GM23338 (cell line): ENCODE measurements at regions not wholly inside any gene's neighbourhood (a gene's known extent, or its start where the extent isn't known, plus 50 kb on each side); places are given as distances from the start of the nearest gene placed in this dataset.

Source experiments
- ATAC-seq: fragments of 200-7000 bp; cut with Tn5 transposase; 3 replicates; pipeline ENCODE4 v1.9.1; 2020
- DNase-seq: peaks from one replicate; pipeline ENCODE4 v3.0.0-alpha.2; 2015; ENCODE audit warnings: low spot score
- H2AFZ ChIP-seq: fragments of 200-600 bp; sonication (generic); 2 replicates; pipeline ENCODE4 v1.8.0; 2016; ENCODE audit warnings: antibody characterized with exemption, mild to moderate bottlenecking, moderate library complexity
- H3F3A ChIP-seq: fragments of 200-600 bp; sonication (generic); replicated peaks from 2 replicates; pipeline ENCODE4 v1.8.0; 2017; ENCODE audit warnings: antibody characterized with exemption, mixed run types, low read depth
- H3K27ac ChIP-seq: fragments of 200-600 bp; sonication (generic); 2 replicates; pipeline ENCODE4 v1.6.1; 2016; ENCODE audit warnings: low read depth
- H3K27me3 ChIP-seq: fragments of 200-600 bp; sonication (generic); 2 replicates; pipeline ENCODE4 v1.8.0; 2016; ENCODE audit warnings: mild to moderate bottlenecking, mixed run types, moderate library complexity; ENCODE audit not compliant: insufficient read depth
- H3K36me3 ChIP-seq: fragments of 200-600 bp; sonication (generic); 2 replicates; pipeline ENCODE4 v1.8.0; 2016; ENCODE audit warnings: mild to moderate bottlenecking; ENCODE audit not compliant: insufficient read depth
- H3K4me1 ChIP-seq: fragments of 200-600 bp; sonication (generic); 2 replicates; pipeline ENCODE4 v1.8.0; 2016; ENCODE audit warnings: mild to moderate bottlenecking, moderate library complexity; ENCODE audit not compliant: insufficient read depth
- H3K4me2 ChIP-seq: fragments of 200-600 bp; sonication (generic); 2 replicates; pipeline ENCODE4 v1.7.1; 2017; ENCODE audit warnings: mixed run types
- H3K4me3 ChIP-seq: fragments of 200-600 bp; sonication (generic); 2 replicates; pipeline ENCODE4 v1.6.1; 2016; ENCODE audit warnings: mixed run types
- H3K79me2 ChIP-seq: fragments of 200-600 bp; sonication (generic); replicated peaks from 2 replicates; pipeline ENCODE4 v1.8.0; 2017; ENCODE audit warnings: mild to moderate bottlenecking; ENCODE audit not compliant: insufficient read depth
- H3K9me2 ChIP-seq: fragments of 200-600 bp; sonication (generic); 2 replicates; pipeline ENCODE4 v1.8.0; 2017; ENCODE audit not compliant: insufficient read depth
- H4K20me1 ChIP-seq: fragments of 200-600 bp; sonication (generic); replicated peaks from 2 replicates; pipeline ENCODE4 v1.8.0; 2017; ENCODE audit warnings: mild to moderate bottlenecking; ENCODE audit not compliant: insufficient read depth
- H3K27ac Mint-ChIP-seq: 2 replicates; pipeline ENCODE4 v1.8.0; 2020; ENCODE audit warnings: inconsistent platforms, mild to moderate bottlenecking, moderate library complexity, mixed read lengths
- H3K27me3 Mint-ChIP-seq: 3 replicates; pipeline ENCODE4 v1.8.0; 2022; ENCODE audit warnings: low read depth, mild to moderate bottlenecking, moderate library complexity, mixed read lengths, inconsistent platforms; ENCODE audit not compliant: insufficient read depth, poor library complexity
- H3K36me3 Mint-ChIP-seq: 3 replicates; pipeline ENCODE4 v1.8.0; 2021; ENCODE audit warnings: low read depth, mild to moderate bottlenecking, inconsistent platforms, moderate library complexity, mixed read lengths
- H3K4me1 Mint-ChIP-seq: 3 replicates; pipeline ENCODE4 v1.8.0; 2020; ENCODE audit warnings: mild to moderate bottlenecking, inconsistent platforms, mixed read lengths
- H3K4me3 Mint-ChIP-seq: 3 replicates; pipeline ENCODE4 v1.8.0; 2021; ENCODE audit warnings: moderate library complexity, mild to moderate bottlenecking, inconsistent platforms, mixed read lengths
- H3K9me3 Mint-ChIP-seq: 3 replicates; pipeline ENCODE4 v1.8.0; 2020; ENCODE audit warnings: moderate library complexity, mild to moderate bottlenecking, inconsistent platforms, mixed read lengths
- CREB1 ChIP-seq: fragments of 250-450 bp; sonication (Bioruptor Pico); IDR thresholded peaks from 2 replicates; pipeline ENCODE4 v1.5.0; 2020; ENCODE audit warnings: low read depth, mild to moderate bottlenecking, moderate library complexity
- ETS1 ChIP-seq: IDR thresholded peaks from 2 replicates; pipeline ENCODE4 v1.6.1; 2016; ENCODE audit warnings: antibody characterized with exemption
- EZH2 ChIP-seq: fragments of 200-600 bp; sonication (generic); IDR thresholded peaks from one replicate; pipeline ENCODE4 v1.8.0; 2017; ENCODE audit warnings: antibody characterized with exemption, mild to moderate bottlenecking, low read depth; ENCODE audit not compliant: unreplicated experiment
- EZH2phosphoT487 ChIP-seq: fragments of 200-600 bp; sonication (generic); IDR thresholded peaks from one replicate; pipeline ENCODE4 v1.8.1; 2018; ENCODE audit warnings: antibody characterized with exemption; ENCODE audit not compliant: unreplicated experiment
- JUNB ChIP-seq: IDR thresholded peaks from one replicate; pipeline ENCODE4 v1.6.1; 2016; ENCODE audit warnings: antibody characterized with exemption; ENCODE audit not compliant: unreplicated experiment
- NANOG ChIP-seq: IDR thresholded peaks from 2 replicates; pipeline ENCODE4 v1.6.1; 2016; ENCODE audit warnings: antibody characterized with exemption, borderline replicate concordance
- POLR2AphosphoS5 ChIP-seq: IDR thresholded peaks from 2 replicates; pipeline ENCODE4 v1.6.1; 2016; ENCODE audit warnings: antibody characterized with exemption, low read depth
- STAT1 ChIP-seq: IDR thresholded peaks from one replicate; pipeline ENCODE4 v1.6.1; 2016; ENCODE audit warnings: antibody characterized with exemption; ENCODE audit not compliant: unreplicated experiment
- ZNF114 ChIP-seq: fragments of 250-450 bp; sonication (Bioruptor Pico); IDR thresholded peaks from 2 replicates; pipeline ENCODE4 v1.5.0; 2020; ENCODE audit warnings: mild to moderate bottlenecking, moderate library complexity
- ZNF331 ChIP-seq: fragments of 250-450 bp; sonication (Bioruptor Pico); IDR thresholded peaks from 2 replicates; pipeline ENCODE4 v1.5.0; 2020; ENCODE audit warnings: low read depth, mild to moderate bottlenecking, moderate library complexity
- TF ChIP-seq, protein P1 (sequence below): fragments of 250-450 bp; sonication (Bioruptor Pico); IDR thresholded peaks from 2 replicates; pipeline ENCODE4 v1.5.0; 2020; ENCODE audit warnings: mild to moderate bottlenecking, moderate library complexity
- TF ChIP-seq, protein P2 (sequence below): IDR thresholded peaks from one replicate; pipeline ENCODE4 v1.6.1; 2018; ENCODE audit warnings: antibody characterized with exemption; ENCODE audit not compliant: unreplicated experiment
- TF ChIP-seq, protein P3 (sequence below), 2 experiments: fragments of 200-600 bp in 1 of 2; sonication (generic) in 1 of 2; conservative IDR thresholded peaks; 2 replicates each; pipeline versions ENCODE4 v1.5.1 to v1.6.1; 2016 to 2017; ENCODE audit warnings: antibody characterized with exemption in 2 of 2, low read depth in 2 of 2, mild to moderate bottlenecking in 2 of 2, moderate library complexity in 1 of 2

DNA sequence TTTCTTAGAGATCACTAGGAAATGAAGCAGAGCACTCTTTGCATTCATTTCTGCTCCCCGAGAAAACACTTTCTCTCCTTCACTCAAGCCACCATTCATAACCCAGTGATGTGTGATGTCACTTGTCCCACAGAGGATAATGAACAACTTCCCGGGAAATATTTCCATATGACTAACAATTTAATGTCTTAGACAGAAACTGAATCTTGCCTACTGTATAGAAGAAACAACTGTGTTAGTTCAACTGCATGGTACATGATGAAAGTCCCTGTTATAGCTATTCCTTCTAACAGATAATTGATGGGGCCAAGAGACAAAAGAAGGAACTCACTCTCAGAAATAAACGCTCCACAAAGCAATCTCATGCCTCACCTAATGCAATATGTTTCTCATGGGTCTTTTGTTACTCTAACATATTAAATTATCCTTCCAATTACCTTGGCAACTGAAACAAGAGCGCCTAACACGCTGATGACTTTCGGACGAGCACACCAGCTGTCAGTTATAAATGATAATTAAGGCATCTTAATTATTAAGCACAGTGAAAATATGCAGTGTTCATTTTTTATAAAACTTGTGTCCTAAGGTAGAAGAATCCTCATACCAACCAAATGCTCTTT lies 113.7 kb upstream of the TLR3 start:
- no peak overlapping the region for H3K27ac Mint-ChIP-seq
- H3K9me2 ChIP-seq, result no peaks in the 10 kb centered on the region; the same call in 1 of the 2 replicates

More for the DNA sequence above, 113.7 kb upstream of the TLR3 start:
- no peaks in the 10 kb centered on the region for H3F3A ChIP-seq
- H3K27ac ChIP-seq, result no peak overlapping the region
- peaks cover 12% of the 10 kb centered on the region for H3K4me1 ChIP-seq
- no peak overlapping the region for H3K4me3 Mint-ChIP-seq
- peak overlapping the region; percentile 31; the same call in 1 of the 2 replicates for H3K4me2 ChIP-seq
- peak overlapping the region; percentile 29; the same call in 1 of the 2 replicates for H2AFZ ChIP-seq
- no peaks in the 10 kb centered on the region for H3K79me2 ChIP-seq
- no peaks in the 10 kb centered on the region for H3K27me3 ChIP-seq
- H3K27me3 Mint-ChIP-seq, result no peaks in the 10 kb centered on the region
- H4K20me1 ChIP-seq, result no peaks in the 10 kb centered on the region
- peaks cover 5% of the 10 kb centered on the region; the same call in 2 of the 3 replicates for H3K9me3 Mint-ChIP-seq
- DNase-seq (no peak), ATAC-seq (no peak)
- 0 out of 3 replicates have a peak, but pooled peaks cover 5% of the 10 kb centered on the region for H3K36me3 Mint-ChIP-seq
- no peak overlapping the region for H3K4me3 ChIP-seq
- TF ChIP-seq STAT1 (no peak), JUNB (no peak), POLR2AphosphoS5 (no peak), EZH2phosphoT487 (no peak), ETS1 (no peak), NANOG (no peak), EZH2 (no peak), CREB1 (no peak), ZNF331 (no peak), ZNF114 (CRISPR knock-in tag) (no peak)
- TF ChIP-seq, protein P1, sequence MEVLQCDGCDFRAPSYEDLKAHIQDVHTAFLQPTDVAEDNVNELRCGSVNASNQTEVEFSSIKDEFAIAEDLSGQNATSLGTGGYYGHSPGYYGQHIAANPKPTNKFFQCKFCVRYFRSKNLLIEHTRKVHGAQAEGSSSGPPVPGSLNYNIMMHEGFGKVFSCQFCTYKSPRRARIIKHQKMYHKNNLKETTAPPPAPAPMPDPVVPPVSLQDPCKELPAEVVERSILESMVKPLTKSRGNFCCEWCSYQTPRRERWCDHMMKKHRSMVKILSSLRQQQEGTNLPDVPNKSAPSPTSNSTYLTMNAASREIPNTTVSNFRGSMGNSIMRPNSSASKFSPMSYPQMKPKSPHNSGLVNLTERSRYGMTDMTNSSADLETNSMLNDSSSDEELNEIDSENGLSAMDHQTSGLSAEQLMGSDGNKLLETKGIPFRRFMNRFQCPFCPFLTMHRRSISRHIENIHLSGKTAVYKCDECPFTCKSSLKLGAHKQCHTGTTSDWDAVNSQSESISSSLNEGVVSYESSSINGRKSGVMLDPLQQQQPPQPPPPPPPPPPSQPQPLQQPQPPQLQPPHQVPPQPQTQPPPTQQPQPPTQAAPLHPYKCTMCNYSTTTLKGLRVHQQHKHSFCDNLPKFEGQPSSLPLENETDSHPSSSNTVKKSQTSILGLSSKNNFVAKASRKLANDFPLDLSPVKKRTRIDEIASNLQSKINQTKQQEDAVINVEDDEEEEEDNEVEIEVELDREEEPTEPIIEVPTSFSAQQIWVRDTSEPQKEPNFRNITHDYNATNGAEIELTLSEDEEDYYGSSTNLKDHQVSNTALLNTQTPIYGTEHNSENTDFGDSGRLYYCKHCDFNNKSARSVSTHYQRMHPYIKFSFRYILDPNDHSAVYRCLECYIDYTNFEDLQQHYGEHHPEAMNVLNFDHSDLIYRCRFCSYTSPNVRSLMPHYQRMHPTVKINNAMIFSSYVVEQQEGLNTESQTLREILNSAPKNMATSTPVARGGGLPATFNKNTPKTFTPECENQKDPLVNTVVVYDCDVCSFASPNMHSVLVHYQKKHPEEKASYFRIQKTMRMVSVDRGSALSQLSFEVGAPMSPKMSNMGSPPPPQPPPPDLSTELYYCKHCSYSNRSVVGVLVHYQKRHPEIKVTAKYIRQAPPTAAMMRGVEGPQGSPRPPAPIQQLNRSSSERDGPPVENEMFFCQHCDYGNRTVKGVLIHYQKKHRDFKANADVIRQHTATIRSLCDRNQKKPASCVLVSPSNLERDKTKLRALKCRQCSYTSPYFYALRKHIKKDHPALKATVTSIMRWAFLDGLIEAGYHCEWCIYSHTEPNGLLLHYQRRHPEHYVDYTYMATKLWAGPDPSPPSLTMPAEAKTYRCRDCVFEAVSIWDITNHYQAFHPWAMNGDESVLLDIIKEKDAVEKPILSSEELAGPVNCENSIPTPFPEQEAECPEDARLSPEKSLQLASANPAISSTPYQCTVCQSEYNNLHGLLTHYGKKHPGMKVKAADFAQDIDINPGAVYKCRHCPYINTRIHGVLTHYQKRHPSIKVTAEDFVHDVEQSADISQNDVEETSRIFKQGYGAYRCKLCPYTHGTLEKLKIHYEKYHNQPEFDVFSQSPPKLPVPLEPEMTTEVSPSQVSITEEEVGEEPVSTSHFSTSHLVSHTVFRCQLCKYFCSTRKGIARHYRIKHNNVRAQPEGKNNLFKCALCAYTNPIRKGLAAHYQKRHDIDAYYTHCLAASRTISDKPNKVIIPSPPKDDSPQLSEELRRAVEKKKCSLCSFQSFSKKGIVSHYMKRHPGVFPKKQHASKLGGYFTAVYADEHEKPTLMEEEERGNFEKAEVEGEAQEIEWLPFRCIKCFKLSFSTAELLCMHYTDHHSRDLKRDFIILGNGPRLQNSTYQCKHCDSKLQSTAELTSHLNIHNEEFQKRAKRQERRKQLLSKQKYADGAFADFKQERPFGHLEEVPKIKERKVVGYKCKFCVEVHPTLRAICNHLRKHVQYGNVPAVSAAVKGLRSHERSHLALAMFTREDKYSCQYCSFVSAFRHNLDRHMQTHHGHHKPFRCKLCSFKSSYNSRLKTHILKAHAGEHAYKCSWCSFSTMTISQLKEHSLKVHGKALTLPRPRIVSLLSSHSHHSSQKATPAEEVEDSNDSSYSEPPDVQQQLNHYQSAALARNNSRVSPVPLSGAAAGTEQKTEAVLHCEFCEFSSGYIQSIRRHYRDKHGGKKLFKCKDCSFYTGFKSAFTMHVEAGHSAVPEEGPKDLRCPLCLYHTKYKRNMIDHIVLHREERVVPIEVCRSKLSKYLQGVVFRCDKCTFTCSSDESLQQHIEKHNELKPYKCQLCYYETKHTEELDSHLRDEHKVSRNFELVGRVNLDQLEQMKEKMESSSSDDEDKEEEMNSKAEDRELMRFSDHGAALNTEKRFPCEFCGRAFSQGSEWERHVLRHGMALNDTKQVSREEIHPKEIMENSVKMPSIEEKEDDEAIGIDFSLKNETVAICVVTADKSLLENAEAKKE (CRISPR knock-in tag), result no peak
- TF ChIP-seq, protein P2, sequence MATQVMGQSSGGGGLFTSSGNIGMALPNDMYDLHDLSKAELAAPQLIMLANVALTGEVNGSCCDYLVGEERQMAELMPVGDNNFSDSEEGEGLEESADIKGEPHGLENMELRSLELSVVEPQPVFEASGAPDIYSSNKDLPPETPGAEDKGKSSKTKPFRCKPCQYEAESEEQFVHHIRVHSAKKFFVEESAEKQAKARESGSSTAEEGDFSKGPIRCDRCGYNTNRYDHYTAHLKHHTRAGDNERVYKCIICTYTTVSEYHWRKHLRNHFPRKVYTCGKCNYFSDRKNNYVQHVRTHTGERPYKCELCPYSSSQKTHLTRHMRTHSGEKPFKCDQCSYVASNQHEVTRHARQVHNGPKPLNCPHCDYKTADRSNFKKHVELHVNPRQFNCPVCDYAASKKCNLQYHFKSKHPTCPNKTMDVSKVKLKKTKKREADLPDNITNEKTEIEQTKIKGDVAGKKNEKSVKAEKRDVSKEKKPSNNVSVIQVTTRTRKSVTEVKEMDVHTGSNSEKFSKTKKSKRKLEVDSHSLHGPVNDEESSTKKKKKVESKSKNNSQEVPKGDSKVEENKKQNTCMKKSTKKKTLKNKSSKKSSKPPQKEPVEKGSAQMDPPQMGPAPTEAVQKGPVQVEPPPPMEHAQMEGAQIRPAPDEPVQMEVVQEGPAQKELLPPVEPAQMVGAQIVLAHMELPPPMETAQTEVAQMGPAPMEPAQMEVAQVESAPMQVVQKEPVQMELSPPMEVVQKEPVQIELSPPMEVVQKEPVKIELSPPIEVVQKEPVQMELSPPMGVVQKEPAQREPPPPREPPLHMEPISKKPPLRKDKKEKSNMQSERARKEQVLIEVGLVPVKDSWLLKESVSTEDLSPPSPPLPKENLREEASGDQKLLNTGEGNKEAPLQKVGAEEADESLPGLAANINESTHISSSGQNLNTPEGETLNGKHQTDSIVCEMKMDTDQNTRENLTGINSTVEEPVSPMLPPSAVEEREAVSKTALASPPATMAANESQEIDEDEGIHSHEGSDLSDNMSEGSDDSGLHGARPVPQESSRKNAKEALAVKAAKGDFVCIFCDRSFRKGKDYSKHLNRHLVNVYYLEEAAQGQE, result no peak
- TF ChIP-seq, protein P3, sequence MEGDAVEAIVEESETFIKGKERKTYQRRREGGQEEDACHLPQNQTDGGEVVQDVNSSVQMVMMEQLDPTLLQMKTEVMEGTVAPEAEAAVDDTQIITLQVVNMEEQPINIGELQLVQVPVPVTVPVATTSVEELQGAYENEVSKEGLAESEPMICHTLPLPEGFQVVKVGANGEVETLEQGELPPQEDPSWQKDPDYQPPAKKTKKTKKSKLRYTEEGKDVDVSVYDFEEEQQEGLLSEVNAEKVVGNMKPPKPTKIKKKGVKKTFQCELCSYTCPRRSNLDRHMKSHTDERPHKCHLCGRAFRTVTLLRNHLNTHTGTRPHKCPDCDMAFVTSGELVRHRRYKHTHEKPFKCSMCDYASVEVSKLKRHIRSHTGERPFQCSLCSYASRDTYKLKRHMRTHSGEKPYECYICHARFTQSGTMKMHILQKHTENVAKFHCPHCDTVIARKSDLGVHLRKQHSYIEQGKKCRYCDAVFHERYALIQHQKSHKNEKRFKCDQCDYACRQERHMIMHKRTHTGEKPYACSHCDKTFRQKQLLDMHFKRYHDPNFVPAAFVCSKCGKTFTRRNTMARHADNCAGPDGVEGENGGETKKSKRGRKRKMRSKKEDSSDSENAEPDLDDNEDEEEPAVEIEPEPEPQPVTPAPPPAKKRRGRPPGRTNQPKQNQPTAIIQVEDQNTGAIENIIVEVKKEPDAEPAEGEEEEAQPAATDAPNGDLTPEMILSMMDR (conservative IDR thresholded peaks at IDR 0.05; ENCODE audit: low read depth in 2 of 2), result no peak
- peaks cover 25% of the 10 kb centered on the region for H3K4me1 Mint-ChIP-seq
- H3K36me3 ChIP-seq, result no peaks in the 10 kb centered on the region
